ENCODE measurements at regions not wholly inside any gene's neighbourhood (a gene's known extent, or its start where the extent isn't known, plus 50 kb on each side); places are given as distances from the start of the nearest gene placed in this dataset.

GRCh38 chr3:117252651-117253050 lies 543.1 kb downstream of the TUSC7 start:
- TF ChIP-seq CTCF (IDR thresholded peaks at IDR 0.05) (no peak), EP300 (IDR thresholded peaks at IDR 0.05; ENCODE audit: borderline replicate concordance in 1 of 2, low read depth in 1 of 2, low read length in 1 of 2) (no peak), SIN3A (IDR thresholded peaks at IDR 0.05; ENCODE audit: borderline replicate concordance, low read depth, low read length) (no peak), TCF12 (IDR thresholded peaks at IDR 0.05) (no peak), FOXM1 (IDR thresholded peaks at IDR 0.05; ENCODE audit: low read depth) (no peak), ELF1 (IDR thresholded peaks at IDR 0.05) (no peak), RCOR1 (IDR thresholded peaks at IDR 0.05; ENCODE audit: low read length) (no peak), JUND (IDR thresholded peaks at IDR 0.05) (no peak), NFIC (IDR thresholded peaks at IDR 0.05; ENCODE audit: borderline replicate concordance) (no peak), REST (IDR thresholded peaks at IDR 0.05; ENCODE audit: low read depth, low read length) (peak; percentile 82; the same call in 1 of the 2 replicates), EZH2phosphoT487 (IDR thresholded peaks at IDR 0.05; ENCODE audit: borderline replicate concordance, low read depth) (no peak), USF2 (IDR thresholded peaks at IDR 0.05; ENCODE audit: borderline replicate concordance, low read depth, low read length) (no peak)
